ENCODE measurements at regions not wholly inside any gene's neighbourhood (a gene's known extent, or its start where the extent isn't known, plus 50 kb on each side); places are given as distances from the start of the nearest gene placed in this dataset.

DNA sequence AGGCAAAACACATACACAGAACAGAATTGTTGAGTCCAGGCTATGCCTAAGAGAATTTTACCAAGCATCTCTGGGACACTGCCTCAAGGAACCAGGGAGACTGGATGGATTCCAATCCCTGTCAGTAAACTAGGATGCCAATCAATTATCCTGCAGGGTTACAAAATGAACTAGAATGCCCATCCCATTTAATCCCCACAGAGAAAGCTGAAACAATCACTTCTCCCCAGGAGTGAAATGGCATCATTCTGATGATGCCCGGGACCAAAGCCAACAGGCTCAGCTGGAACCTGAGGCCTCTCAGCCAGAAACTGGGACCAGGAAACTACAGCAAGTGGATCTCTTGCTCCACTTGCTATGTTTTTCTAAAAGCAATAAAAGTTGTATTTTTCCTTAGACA lies 130.0 kb upstream of the TJP1 start:
- no peak for DNase-seq (ENCODE audit: low read depth in 2 of 2)

DNA sequence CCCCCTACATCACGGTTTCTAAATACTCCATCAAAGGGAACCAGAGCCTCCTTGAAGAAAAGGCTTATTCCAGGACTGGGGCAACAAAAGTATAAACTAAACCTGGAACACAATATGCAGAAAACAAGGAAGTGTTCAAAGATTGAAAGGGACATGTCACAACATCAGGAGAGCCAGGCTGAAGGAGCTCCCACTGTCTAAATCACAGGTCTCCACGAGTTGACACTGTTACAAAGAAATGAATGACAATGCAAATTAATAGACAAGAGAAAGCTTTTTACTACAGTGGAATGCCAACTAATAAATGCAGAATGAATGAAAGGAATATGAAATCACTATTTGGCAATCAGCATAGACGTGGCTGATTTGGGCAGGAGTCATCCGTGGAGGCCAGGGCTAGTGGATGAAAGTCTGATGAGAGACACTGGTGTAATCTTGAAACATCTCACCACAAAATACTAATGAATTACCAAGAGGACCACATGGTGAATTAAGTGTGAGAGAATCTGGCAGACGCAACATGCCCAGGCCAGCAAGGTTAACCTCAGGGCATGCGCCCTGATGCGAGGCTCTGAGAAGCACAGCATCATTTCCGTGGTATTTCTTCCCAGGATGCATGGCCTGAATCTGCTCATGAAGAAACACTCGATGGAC lies 123.8 kb upstream of the TJP1 start:
- DNase-seq (ENCODE audit: low read depth in 2 of 2), result no peak

DNA sequence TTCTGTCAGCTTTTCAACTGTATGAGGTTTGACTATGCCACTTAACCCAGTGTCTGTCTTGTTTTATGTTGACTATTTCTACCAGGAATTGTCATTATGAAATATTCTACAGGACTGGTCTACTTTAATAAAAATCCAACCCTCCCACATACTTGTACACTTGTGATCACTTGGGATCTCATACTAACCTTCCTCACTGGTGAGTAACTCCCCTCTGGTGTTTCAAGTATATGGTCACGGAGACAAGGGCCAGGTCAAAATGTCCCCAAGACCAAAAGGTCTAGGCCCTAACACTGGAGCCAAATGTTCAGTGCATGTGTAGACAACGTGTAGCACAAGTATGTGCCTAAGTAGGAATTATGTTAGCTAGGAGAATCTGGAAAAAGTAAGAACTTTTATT lies 122.7 kb upstream of the TJP1 start:
- no peak for DNase-seq (ENCODE audit: low read depth in 2 of 2)

DNA sequence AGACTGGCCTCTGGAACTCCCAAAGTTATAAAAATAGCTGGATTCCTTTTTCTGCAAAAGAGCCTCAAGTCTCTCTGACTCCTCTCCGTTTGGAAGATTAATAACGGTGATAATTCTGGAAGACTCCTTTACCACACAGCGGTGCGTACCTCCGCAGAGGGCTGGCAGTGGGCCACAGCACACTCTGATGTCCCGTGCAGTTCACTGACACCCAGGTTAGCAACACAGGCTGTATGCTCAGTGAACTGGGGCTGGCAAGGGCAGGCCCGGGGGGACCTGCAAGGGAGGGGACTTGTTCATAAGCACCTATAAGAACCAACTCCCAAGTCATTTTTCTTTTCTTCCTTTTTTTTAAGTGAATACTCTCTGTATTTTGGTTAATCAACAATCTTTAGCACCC lies 120.3 kb upstream of the TJP1 start:
- no peak for DNase-seq (ENCODE audit: low read depth in 2 of 2)

DNA sequence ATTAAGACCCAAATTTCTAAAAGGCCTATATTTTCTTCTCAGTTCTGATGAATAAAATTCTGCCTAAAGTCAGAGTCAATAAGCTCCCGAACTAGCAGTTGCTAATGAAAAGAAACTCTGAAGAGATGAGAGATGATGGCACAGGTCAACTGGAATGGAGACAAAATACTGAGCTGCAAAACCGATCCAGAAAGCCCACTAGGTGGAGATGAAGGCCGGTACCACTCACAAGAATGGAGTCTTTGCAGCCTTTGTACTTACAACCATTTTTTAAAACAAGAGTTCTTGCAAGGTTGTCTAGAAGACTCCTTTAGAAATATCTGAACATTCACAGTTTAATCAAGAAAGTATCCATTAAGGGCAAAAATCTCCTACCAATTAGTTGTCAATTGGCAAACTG lies 119.9 kb upstream of the TJP1 start:
- DNase-seq (ENCODE audit: low read depth in 2 of 2), result no peak

DNA sequence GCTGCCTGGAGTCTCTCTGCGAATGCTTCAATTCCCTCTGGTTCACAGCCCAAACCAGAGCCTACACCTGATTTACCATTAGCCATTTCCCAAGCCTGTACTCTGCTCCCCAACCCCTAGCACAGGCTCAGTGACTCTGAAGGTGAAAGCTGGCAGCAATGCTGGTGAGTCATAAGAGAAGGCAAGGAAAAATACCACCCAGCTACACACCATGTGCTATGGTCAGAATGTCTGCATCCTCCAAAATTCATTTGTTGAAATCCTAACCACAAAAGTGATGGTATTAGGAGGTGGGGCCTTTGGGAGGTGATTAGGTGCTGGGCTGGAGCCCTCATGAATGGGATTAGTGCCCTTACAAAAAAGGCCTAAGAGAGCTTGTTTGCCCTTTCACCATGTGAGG lies 117.1 kb upstream of the TJP1 start:
- no peak for DNase-seq (ENCODE audit: low read depth in 2 of 2)

DNA sequence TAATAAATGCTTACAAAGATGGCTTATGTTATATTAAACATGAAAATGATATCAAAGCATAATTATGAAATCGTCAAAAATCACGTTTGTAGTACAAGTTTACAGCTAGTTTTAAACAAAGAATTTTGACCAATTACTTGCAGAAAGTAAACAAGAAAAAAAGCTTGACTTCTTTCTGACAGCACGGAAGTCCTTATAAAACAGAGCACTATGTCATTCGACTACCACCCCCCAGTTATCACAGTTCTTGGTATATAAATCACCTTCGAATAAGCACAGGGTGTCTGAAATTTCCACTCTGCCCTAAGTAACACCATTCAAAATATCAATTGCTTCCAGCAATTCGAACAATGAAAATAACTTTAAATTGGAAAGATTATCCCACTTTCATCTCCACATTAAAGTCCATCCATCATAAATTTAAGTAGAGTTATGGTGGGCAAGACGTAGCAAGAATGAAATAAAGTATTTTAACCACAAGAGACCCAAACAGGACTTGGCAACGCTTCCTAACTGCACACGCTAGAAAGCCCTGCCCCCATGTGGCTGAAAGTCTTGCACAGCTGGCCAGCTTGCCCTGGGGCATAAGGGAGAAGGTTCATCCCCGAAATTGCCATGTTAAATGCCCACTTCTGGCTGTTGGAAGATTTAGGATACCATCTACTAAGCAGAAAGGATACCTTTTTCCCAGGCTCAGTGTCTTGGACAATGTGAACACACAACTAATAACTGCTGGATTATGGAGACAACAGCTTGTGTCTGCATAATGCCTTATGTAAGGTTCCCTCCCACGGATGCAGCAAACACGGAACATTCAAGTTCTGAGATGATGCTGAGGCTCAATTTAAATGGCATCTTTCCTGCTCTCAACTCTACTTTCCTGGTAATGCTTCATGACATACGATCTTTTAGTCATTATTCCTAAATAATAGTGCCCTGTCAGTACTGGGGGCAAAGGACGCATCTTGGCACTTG lies 116.4 kb upstream of the TJP1 start:
- no peak for DNase-seq (ENCODE audit: low read depth in 2 of 2)

DNA sequence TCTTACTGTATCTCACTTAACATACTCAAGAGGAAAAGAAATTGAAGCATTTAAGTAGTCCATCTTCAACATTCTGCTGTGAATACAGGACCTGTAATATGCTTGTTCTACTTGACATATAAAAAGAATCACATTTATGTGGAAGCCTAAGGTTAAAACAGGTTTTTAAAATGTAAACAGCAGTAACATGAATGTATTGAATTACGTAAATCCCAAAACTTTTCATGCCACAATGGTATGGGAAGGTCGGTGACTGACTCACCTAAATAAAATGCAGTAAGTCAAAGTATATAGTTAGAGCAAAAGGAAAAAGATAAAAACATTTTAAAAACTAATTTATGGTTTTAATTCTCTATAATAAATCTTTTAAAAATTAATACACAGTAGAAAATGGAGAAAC lies 115.7 kb upstream of the TJP1 start:
- DNase-seq (ENCODE audit: low read depth in 2 of 2), result no peak

DNA sequence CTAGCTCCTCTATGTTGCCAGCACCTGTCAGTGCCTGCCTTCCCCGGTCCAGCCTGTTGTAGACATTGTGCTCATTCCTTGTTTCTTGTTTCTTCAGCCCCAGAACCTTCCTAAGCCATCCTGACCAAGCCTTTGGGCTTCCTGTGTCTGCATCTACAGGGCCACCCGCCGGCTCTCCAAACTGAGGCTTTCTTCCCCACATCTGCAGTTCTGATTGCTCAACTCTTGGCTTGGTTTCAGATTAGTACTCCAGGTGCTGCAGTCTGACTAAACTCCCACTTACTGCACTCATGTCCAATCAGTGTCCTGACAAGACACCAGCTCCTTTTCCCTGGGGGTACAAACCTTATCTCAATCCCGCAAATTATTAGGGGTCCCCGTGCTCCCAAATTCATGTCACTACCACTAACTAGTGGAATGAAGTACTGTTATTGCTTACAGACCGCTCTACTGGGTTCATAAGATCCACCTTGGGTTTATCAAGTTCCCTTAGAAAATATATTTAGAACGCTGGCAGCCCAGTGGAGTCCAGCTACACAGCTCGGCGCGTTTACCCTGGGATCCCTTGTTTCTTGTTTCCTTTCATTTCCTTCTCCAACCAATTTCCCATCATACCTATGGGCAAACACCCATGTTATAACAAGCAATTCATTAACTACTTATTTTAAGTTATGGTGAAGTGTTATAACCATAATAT lies 114.2 kb upstream of the TJP1 start:
- DNase-seq (ENCODE audit: low read depth in 2 of 2), result no peak

DNA sequence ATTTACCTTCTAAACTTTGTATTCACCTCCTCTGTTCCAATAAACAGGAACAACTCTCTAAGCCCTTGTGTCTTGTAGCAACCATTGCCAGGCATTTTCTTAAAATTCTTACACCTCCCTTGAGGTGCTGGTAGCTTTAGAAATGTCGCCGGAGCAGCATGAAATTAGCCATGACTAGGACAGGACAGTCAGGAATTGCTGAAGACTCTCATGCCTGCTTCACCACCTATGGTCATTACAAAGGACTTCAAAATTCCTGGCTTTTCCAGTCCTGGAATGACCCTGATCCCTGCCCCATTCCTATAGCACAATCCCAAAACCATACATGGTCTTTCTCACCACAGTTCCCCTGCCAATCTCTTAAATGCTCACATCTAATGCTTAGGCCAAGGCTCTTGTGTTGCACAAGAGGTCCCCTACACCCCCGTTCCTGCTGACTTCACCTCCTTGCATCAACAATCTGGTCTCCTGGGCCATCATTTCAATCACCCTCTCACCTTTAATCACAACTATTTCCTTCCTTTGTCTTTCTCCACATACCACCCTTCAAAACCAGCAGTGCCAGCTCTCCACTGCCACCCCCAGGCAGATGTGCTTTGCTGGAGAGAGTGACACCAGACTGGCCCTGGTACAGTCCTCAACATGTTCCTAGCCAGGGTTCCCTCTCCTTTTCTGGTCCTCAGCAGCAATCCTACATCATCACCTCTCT lies 113.2 kb upstream of the TJP1 start:
- DNase-seq (ENCODE audit: low read depth in 2 of 2), result no peak

DNA sequence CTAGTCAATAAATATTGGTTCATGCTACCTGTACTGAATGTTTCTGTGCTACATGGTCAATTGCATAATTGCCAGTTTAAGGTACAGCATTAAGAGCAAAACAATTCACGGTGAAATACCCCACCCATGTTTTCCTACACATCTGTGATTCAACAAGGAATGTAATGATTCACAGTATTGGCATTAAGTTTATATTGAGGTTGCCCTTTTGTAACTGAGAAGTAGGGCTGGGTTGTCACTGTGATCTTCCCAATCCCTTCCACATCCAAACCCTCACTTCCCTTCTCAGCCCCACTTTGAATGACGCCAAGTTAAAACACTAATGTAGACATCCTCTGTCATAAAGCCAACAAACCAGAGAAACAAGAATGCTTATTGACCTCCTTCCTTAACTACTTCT lies 112.0 kb upstream of the TJP1 start:
- no peak for DNase-seq (ENCODE audit: low read depth in 2 of 2)

DNA sequence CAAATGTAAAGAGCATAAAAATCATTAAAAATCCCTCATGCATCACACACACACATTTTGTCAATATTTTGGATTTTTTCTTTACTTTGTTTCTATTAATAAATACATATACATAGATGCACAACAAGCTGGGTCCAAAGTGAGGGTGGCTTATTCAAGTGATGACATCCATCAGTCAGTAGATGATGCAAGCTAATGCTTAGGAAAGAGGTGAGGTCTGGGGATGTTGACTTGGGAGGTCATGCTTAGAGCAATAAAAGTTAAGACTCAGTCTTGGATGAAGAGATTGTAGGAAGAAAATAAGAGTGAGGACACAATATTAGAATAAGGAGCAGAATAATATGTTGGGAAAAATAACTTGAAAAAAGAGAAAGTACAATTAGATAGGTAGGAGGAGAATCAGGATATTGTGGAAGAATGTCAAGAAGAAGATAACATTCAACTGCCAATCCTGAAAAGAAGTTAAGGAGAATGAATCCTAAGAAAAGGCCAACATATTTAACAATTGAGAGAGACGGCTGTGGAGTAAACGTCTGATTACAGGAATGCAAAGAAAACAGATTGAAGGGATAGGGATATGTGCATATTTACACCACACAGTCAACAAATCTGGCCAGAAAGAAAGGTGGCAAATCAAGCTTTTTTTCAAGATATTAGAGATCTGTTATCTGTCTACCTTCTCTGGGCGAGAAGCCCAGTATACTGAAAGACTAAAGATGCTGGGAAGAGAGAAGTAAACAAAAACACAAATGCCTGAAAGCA lies 111.0 kb upstream of the TJP1 start:
- DNase-seq (ENCODE audit: low read depth in 2 of 2), result no peak

DNA sequence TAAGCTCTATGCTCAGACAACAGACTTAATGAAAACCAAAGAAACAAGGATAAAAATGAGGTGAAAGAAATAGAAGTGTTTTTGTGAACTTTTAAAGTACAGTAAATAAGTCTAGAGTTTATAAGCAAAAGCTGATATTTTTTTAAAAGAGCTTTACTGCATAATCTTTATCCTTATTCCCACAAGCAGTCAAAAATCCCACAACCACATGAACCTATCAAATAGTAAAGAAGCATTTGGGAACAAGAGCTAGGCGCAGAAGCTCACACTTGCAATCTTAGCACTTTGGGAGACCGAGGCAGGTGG lies 103.8 kb upstream of the TJP1 start:
- no peak for DNase-seq (ENCODE audit: low read depth in 2 of 2)

DNA sequence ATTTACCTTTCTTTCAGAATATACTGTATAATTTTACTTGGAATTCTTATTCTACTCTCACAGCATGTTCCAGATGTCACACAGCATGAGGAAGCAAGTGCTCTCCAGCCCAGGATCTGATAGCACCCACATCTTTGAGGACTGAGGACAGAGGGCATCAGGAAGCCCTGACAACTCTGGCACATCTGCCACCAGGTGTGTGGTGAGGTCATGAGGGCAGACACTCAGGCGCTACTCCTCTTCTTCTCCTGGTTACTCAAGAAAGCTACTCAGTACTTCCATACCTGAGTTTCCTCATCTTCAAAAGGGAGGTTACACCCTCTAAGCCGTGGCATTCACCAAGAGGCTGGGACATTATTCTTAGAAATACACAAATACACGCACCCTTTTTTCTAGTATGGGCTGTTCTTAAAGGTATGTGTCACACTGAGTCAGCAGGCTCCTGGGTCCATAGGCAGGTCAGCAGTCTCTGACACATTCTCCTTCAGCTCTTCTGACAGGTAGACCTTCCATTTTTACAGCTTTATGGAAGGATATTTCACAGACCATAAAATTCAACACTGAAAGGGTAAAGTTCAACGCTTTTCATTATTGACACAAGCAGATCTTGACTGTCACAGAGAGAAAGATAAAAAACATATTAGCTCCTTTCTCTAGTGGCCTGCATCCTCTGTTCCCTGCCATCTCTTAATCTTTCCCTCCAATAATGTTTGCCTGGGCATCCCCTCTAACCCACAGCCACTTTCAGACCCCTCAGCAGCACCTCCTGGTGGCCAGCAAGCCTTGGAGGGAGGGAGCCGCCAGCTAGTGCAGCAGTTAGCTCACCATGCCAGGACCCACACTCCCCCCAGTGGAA lies 103.2 kb upstream of the TJP1 start:
- DNase-seq (ENCODE audit: low read depth in 2 of 2), result peak in 1 of 2 donors; percentile 36

DNA sequence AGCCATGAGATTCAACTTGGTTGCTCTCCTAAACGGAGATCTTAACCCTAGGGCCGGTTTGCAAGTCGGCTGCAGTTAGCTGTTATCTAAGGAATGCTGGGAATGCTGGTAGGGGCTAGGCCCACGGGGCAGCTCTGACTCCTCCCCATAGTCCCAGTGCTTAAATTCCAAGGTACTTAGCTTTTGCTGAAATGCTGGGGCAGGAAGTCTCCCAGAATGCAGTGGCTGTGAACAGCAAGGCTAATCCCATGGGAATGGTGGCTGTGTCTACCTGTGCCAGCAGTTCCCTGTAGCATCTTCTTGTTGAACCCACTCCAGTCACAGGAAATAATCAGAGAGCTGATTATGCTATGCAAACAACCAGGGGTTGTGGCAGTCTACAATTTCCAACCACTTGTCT lies 102.5 kb upstream of the TJP1 start:
- no peak for DNase-seq (ENCODE audit: low read depth in 2 of 2)

DNA sequence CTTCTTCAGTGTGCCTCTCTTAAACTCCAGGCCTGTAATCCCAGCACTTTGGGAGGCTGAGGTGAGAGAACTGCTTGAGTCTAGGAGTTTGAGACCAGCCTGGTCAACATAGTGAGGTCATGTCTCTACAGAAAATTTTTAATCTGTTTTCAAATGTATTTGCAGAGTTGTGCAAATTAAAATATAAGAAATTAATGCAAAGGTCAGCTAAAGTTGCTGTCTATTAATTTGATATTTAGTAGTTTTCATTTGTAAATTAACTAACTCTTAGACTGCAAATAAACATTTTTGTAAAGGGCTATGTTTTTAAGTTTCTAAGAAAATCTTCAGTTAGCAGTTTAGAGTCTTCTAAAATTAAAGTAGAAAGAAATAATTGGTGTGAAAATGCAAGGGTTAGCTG lies 99.9 kb upstream of the TJP1 start:
- no peak for DNase-seq (ENCODE audit: low read depth in 2 of 2)

DNA sequence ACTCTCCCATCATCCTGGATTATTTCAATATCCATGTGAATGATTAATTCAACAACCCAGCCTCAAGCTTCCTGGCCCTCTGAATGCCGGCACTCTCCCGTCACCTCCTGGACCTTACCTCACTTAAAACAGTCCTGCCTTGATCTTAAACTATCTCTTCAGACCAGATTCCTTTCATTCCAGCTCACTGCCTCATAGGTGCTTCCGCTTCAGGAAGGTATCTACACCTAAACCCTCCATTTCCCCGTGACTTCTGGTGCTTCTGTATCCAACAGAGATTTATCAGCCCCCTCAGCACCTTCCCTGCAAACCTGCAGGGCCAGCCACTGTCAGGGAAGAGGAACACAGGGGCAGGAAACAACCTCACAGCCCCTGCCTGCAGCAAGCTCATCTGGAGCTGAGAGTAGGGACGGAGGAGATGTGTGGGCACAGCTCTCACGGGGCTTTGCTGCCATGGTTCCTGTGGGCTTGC lies 98.9 kb upstream of the TJP1 start:
- no peak for DNase-seq (ENCODE audit: low read depth in 2 of 2)

DNA sequence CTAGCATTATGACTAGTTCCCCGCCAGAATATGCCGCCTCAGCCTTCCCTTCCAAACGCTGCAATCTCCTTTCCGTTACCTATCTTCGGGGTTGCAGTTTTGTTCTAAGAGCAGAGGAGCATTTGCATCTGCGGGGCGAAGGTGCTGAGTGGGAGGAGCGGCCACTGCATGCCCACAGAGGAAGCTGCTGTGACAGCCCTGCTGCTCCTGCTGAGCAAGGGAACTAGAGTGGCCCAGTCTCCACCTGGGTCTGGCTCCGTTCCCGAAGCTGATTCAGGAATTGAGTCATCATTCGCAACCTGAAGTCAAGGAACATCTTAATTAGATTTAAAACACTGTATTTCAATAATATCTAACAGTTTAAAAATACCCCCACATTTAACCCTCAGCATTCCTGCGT lies 98.2 kb upstream of the TJP1 start:
- no peak for DNase-seq (ENCODE audit: low read depth in 2 of 2)

DNA sequence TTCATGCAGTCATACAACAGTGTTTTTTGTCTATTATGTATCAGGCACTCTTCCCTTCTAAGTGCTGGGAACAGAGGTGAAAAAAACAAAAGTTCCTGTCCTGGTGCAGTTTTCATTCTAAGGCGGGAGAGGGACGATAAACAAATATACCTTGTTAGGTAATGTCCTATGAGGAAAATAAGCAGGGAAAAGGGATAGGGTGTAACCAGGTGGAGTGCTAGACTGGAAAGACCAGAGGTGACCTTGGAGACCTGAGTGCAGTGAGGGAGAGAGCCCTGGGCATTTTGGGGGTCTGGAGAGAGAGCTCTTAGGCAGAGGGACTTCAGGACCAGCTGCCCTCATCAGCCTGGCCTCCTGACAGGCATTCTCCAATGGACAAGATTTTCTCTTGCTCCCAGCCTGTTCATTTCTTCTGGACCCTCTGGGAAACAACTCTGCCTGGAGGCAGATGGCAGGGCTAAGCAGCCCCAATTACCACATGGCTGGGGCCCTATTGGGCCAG lies 97.2 kb upstream of the TJP1 start:
- DNase-seq (ENCODE audit: low read depth in 2 of 2), result no peak
